Colonic mucosa (tissue), 4 donors: ENCODE measurements at regions not wholly inside any gene's neighbourhood (a gene's known extent, or its start where the extent isn't known, plus 50 kb on each side); places are given as distances from the start of the nearest gene placed in this dataset.

ENCODE experiments used
- DNase-seq: peaks from one replicate; pipeline ENCODE4 v3.0.0-alpha.2; 2020
- H3K27ac ChIP-seq: fragments of 200-600 bp; one replicate; pipeline ENCODE4 v1.8.0; 2021
- H3K27me3 ChIP-seq: fragments of 200-600 bp; one replicate; pipeline ENCODE4 v1.8.0; 2021
- H3K36me3 ChIP-seq: fragments of 200-600 bp; one replicate; pipeline ENCODE4 v1.8.0; 2021
- H3K4me1 ChIP-seq: fragments of 200-600 bp; one replicate; pipeline ENCODE4 v1.8.0; 2021; ENCODE audit warnings: mild to moderate bottlenecking
- H3K4me3 ChIP-seq: fragments of 200-600 bp; one replicate; pipeline ENCODE4 v1.8.0; 2021
- H3K9ac ChIP-seq, 2 donors: one replicate each; pipeline ENCODE4 v1.7.0; 2013; ENCODE audit warnings: control low read depth in 2 of 2, low read depth in 2 of 2, low read length in 2 of 2
- H3K9me3 ChIP-seq: fragments of 200-600 bp; one replicate; pipeline ENCODE4 v1.8.0; 2021
- CTCF ChIP-seq: fragments of 200-600 bp; IDR thresholded peaks from one replicate; pipeline ENCODE4 v1.8.0; 2022; ENCODE audit warnings: antibody characterized with exemption, mild to moderate bottlenecking
- intact Hi-C: fragments of 100-400 bp; cut with DNase I; formaldehyde crosslinking; loops from one replicate; pipeline ENCODE4 v1.14.1; 2022
- donor health status: healthy.
- donor health status: DM: no; HTN: no; CAD: no.
- donor health status: DM: no; HTN: no; CAD: no.

- intact Hi-C loops, result no loop called here
- Histone ChIP-seq H3K36me3 (no peaks in the 10 kb centered on the region), H3K27ac (no peak overlapping the region), H3K9ac (no peak overlapping the region), H3K9me3 (no peaks in the 10 kb centered on the region), H3K27me3 (no peaks in the 10 kb centered on the region), H3K4me3 (no peak overlapping the region), H3K4me1 (no peaks in the 10 kb centered on the region)
- no peak for DNase-seq
- TF ChIP-seq CTCF, result no peak
Observed at GRCh38 chr13:44695520-44695919, 119.4 kb upstream of the TSC22D1 start.

DNA sequence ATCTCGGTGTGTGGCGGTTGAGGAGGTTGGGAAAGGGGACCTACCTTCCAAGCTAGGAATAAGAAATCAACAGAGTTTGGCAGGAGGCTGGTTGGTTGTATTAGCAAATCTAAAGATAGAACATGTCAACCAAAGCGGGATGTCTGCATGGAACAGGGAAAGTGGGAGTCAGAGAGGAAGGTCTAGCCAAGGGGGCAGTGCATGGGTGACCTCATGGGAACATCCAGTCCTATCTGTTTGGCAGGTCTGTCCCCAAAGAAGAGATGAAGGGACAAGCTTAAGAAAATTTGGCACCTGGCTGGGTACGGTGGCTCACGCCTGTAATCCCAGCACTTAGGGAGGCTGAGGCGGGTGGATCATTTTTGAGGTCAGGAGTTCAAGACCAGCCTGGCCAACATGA lies 118.7 kb upstream of the TSC22D1 start:
- Histone ChIP-seq H3K9ac (no peak overlapping the region), H3K27me3 (no peaks in the 10 kb centered on the region), H3K9me3 (no peaks in the 10 kb centered on the region), H3K4me1 (no peaks in the 10 kb centered on the region), H3K36me3 (no peaks in the 10 kb centered on the region), H3K4me3 (no peak overlapping the region), H3K27ac (no peak overlapping the region)
- DNase-seq, result no peak
- intact Hi-C loops, result no loop called here
- TF ChIP-seq CTCF, result no peak

GRCh38 chr13:44694291-44694690 lies 118.2 kb upstream of the TSC22D1 start:
- intact Hi-C loops, result no loop called here
- no peak overlapping the region for H3K4me3 ChIP-seq
- TF ChIP-seq CTCF, result no peak
- H3K36me3 ChIP-seq, result no peaks in the 10 kb centered on the region
- H3K4me1 ChIP-seq, result no peaks in the 10 kb centered on the region
- DNase-seq, result no peak
- no peaks in the 10 kb centered on the region for H3K9me3 ChIP-seq
- no peaks in the 10 kb centered on the region for H3K27me3 ChIP-seq
- no peak overlapping the region for H3K27ac ChIP-seq
- H3K9ac ChIP-seq, result no peak overlapping the region

DNA sequence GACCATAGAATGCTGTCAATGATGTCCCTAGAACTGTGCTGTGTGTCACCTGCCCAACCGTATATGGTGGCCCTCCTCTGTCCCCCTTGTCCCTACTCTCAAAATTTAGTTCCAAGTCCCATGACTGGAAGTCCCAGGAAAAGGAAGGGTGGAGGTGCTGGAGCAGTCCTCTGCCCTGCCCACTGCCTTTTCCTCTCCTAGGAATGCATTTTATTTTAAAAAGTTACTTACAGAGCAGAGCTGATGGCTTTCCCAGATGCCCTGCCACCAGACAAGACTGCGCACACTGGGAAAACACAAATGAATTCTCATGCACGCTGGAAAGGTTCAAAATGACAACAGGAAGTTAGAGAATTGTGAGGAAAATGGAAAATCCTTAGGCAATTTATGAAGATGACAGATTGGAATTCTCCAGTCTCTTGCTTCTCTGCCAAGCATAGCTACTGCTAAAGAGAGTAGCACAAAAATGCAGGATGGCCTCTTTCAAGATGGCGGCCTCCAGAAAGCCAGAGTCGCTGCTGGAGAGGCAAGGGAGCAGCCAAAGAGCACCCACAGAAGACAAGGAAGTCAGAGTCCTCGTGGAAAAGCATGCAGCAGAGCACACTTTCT lies 117.1 kb upstream of the TSC22D1 start:
- Histone ChIP-seq H3K36me3 (no peaks in the 10 kb centered on the region), H3K9ac (no peak overlapping the region), H3K9me3 (no peaks in the 10 kb centered on the region), H3K4me3 (no peak overlapping the region), H3K27ac (no peak overlapping the region), H3K27me3 (no peaks in the 10 kb centered on the region), H3K4me1 (no peaks in the 10 kb centered on the region)
- DNase-seq, result no peak
- no peak for TF ChIP-seq CTCF
- intact Hi-C loops, result no loop called here

- no peak for DNase-seq
- Histone ChIP-seq H3K9ac (no peak overlapping the region), H3K4me1 (no peaks in the 10 kb centered on the region), H3K27me3 (no peaks in the 10 kb centered on the region), H3K4me3 (no peak overlapping the region), H3K9me3 (no peaks in the 10 kb centered on the region), H3K36me3 (no peaks in the 10 kb centered on the region), H3K27ac (no peak overlapping the region)
- intact Hi-C loops, result no loop called here
- TF ChIP-seq CTCF, result no peak
Observed at GRCh38 chr13:44692173-44692713, 116.1 kb upstream of the TSC22D1 start.
